Stomach (tissue), 8 donors: ENCODE measurements at regions not wholly inside any gene's neighbourhood (a gene's known extent, or its start where the extent isn't known, plus 50 kb on each side); places are given as distances from the start of the nearest gene placed in this dataset.

Experiments
- DNase-seq, 2 donors: peaks; one replicate each; pipeline versions ENCODE4 v3.0.0 to v3.0.0-alpha.2; 2013 to 2019
- H3K27ac ChIP-seq, 5 donors: fragments of 200-600 bp in 4 of 5; sonication (generic) in 4 of 5; one replicate each; pipeline ENCODE4 v1.5.1; 2013 to 2019; ENCODE audit warnings: mild to moderate bottlenecking in 1 of 5, moderate library complexity in 1 of 5
- H3K27me3 ChIP-seq, 3 donors: fragments of 200-600 bp; sonication (generic); one replicate each; pipeline ENCODE4 v1.5.1; 2017 to 2019; ENCODE audit warnings: mixed run types in 1 of 3
- H3K36me3 ChIP-seq, 4 donors: fragments of 200-600 bp; sonication (generic); 1 replicate in 3 of 4; 2 replicates in 1 of 4; pipeline ENCODE4 v1.5.1; 2016 to 2019
- H3K4me1 ChIP-seq, 4 donors: fragments of 200-600 bp; sonication (generic); one replicate each; pipeline ENCODE4 v1.5.1; 2016 to 2019
- H3K4me3 ChIP-seq, 4 donors: fragments of 200-600 bp; sonication (generic) in 3 of 4; one replicate each; pipeline ENCODE4 v1.5.1; 2016 to 2019; ENCODE audit warnings: mild to moderate bottlenecking in 1 of 4
- H3K9me3 ChIP-seq, 4 donors: fragments of 200-600 bp; sonication (generic); one replicate each; pipeline ENCODE4 v1.5.1; 2016 to 2019
- EP300 ChIP-seq: sonication (generic); formaldehyde crosslinking; IDR thresholded peaks from one replicate; pipeline ENCODE4 v1.6.1; 2017; ENCODE audit warnings: antibody characterized with exemption
- POLR2A ChIP-seq, 4 donors: fragments of 450-650 bp; IDR thresholded peaks; one replicate each; pipeline ENCODE4 v1.6.1; 2016; ENCODE audit warnings: antibody characterized with exemption in 4 of 4, control low read depth in 2 of 4, mild to moderate bottlenecking in 1 of 4, moderate library complexity in 1 of 4
- POLR2AphosphoS5 ChIP-seq, 3 donors: sonication (generic); formaldehyde crosslinking; IDR thresholded peaks; one replicate each; pipeline ENCODE4 v1.6.1; 2016; ENCODE audit warnings: antibody characterized with exemption in 3 of 3
- WGBS, 5 donors: extraction: QIAGEN DNeasy Blood & Tissue Kit in 3 of 5; methylation state at CpG; one replicate each; pipeline versions ENCODE4 v1.1.5 to v1.1.7; 2013 to 2018; 5-methylcytosine and 5-hydroxymethylcytosine counted together
- intact Hi-C: fragments of 100-400 bp; cut with DNase I; formaldehyde crosslinking; loops from one replicate; pipeline ENCODE4 v1.15.1; 2023; ENCODE audit warnings: low total_unique reads
- TF ChIP-seq, protein P1 (sequence below), 7 experiments: fragments of 450-650 bp in 4 of 7; fragments of 200-600 bp in 3 of 7; sonication (generic) in 3 of 7; IDR thresholded peaks; one replicate each; pipeline ENCODE4 v1.5.1; 2016 to 2019; ENCODE audit warnings: antibody characterized with exemption in 7 of 7, control low read depth in 2 of 7, mild to moderate bottlenecking in 1 of 7
- donor health status: healthy with polysubstance abuse.
- donor health status: Bipolar disorder and iron deficiency.
- donor health status: healthy.

DNA sequence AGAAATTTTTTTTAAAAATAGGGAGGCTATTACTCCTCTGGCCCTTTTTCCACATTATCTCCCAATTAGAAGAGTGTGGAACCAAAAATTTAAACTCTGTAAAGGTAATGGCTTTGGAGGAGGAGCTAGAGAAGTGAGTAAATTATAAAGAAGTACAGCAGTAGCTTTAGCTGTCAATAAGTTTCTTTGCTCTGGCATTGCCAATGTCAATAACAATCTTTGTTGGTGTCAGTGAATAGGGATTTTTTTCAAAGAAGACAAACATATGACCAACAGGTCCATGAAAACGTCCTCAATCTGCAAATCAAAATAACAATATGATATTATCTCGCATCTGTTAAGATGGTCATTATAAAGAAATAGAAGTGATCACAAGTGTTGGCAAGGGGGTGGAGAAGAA, 227.1 kb upstream of the MBL2 start:
- Histone ChIP-seq H3K4me3 (no peak overlapping the region), H3K36me3 (no peaks in the 10 kb centered on the region), H3K27ac (no peak overlapping the region), H3K9me3 (no peaks in the 10 kb centered on the region), H3K27me3 (no peaks in the 10 kb centered on the region), H3K4me1 (peaks cover 0 to 10% (median 5%) of the 10 kb centered on the region in 4 donors)
- DNase-seq: no peak
- no peak for TF ChIP-seq EP300
- TF ChIP-seq POLR2AphosphoS5 (IDR thresholded peaks at IDR 0.05): no peak
- TF ChIP-seq, protein P1, sequence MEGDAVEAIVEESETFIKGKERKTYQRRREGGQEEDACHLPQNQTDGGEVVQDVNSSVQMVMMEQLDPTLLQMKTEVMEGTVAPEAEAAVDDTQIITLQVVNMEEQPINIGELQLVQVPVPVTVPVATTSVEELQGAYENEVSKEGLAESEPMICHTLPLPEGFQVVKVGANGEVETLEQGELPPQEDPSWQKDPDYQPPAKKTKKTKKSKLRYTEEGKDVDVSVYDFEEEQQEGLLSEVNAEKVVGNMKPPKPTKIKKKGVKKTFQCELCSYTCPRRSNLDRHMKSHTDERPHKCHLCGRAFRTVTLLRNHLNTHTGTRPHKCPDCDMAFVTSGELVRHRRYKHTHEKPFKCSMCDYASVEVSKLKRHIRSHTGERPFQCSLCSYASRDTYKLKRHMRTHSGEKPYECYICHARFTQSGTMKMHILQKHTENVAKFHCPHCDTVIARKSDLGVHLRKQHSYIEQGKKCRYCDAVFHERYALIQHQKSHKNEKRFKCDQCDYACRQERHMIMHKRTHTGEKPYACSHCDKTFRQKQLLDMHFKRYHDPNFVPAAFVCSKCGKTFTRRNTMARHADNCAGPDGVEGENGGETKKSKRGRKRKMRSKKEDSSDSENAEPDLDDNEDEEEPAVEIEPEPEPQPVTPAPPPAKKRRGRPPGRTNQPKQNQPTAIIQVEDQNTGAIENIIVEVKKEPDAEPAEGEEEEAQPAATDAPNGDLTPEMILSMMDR (IDR thresholded peaks at IDR 0.05): no peak
- TF ChIP-seq POLR2A (IDR thresholded peaks at IDR 0.05): no peak
- intact Hi-C loops: no loop called here
- WGBS, 5 donors: 28 to 55% (median 44%) methylated on average over 2 of the region's 2 CpGs

DNA sequence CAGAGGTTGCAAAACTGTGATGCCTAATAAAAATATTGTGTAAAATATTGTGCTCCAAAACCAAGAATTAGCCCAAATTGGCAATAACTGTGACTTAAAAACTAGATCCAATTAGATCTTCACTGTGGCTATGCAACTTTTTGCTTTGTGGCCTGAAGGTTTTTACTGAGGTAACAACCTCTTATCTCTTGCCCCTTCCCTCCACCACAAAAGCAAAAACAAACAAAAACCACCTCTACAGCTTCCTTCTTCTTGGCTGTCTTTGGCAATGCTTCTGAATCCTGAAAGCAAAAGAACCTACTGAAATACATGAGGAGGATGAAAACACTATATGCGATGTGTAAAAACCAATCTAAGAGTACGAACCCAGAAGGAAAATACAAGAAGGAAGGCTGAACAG, 226.7 kb upstream of the MBL2 start:
- DNase-seq: no peak
- WGBS, 5 donors: 35 to 66% (median 49%) methylated on average over 2 of the region's 2 CpGs
- H3K27me3 ChIP-seq: no peaks in the 10 kb centered on the region
- TF ChIP-seq POLR2AphosphoS5 (IDR thresholded peaks at IDR 0.05): no peak
- TF ChIP-seq, protein P1 (IDR thresholded peaks at IDR 0.05): no peak
- TF ChIP-seq EP300: no peak
- no peak for TF ChIP-seq POLR2A (IDR thresholded peaks at IDR 0.05)
- H3K4me3 ChIP-seq: no peak overlapping the region
- H3K4me1 ChIP-seq: peaks cover 0 to 10% (median 5%) of the 10 kb centered on the region in 4 donors
- no peaks in the 10 kb centered on the region for H3K36me3 ChIP-seq
- intact Hi-C loops: no loop called here
- H3K9me3 ChIP-seq: no peaks in the 10 kb centered on the region
- H3K27ac ChIP-seq: no peak overlapping the region

DNA sequence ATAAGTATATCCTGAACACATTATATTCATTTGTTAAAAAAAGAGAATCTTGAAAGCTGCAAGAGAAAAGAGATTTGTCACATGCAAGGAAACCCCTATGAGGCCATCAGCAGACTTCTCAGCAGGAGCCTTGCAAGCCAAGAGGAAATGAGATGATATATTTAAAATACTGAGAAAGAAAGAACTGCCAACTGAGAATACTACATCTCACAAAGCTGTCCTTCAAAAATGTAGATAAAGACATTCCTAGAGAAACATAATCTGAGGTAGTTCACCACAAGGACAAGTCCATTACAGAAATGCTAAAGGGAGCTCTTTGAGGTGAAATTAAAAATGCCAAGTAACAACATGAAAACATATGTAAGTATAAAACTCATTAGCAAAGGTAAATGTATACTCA, 224.4 kb upstream of the MBL2 start:
- TF ChIP-seq, protein P1 (IDR thresholded peaks at IDR 0.05): no peak
- no peak for TF ChIP-seq EP300
- H3K36me3 ChIP-seq: no peaks in the 10 kb centered on the region
- DNase-seq: no peak
- H3K9me3 ChIP-seq: no peaks in the 10 kb centered on the region
- intact Hi-C loops: no loop called here
- H3K4me1 ChIP-seq: peaks cover 0 to 10% (median 5%) of the 10 kb centered on the region in 4 donors
- no peak overlapping the region for H3K4me3 ChIP-seq
- no peak overlapping the region for H3K27ac ChIP-seq
- H3K27me3 ChIP-seq: no peaks in the 10 kb centered on the region

DNA sequence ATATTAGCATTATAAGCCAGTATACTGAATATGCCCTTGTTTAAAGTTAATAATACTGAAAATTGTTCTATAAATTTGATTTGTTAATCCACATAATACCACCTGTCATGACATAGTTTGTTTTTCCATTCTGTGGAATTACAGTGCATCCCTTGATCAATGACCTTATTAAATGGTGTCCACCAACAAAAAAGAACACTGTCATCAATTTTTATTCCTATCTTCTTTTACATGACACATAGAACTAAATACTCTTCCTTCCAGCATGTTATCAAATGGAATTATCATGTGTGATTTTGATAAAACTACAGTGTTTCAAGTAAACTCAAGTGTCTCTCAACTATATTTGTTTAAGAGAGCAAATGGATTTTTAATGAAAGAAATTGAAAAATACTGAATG, 221.8 kb upstream of the MBL2 start:
- Histone ChIP-seq H3K4me3 (no peak overlapping the region), H3K36me3 (no peaks in the 10 kb centered on the region), H3K9me3 (no peaks in the 10 kb centered on the region), H3K4me1 (peaks cover 0 to 6% (median 2%) of the 10 kb centered on the region in 4 donors), H3K27me3 (no peaks in the 10 kb centered on the region), H3K27ac (no peak overlapping the region)
- no peak for TF ChIP-seq POLR2A (IDR thresholded peaks at IDR 0.05)
- no peak for TF ChIP-seq POLR2AphosphoS5 (IDR thresholded peaks at IDR 0.05)
- TF ChIP-seq, protein P1 (IDR thresholded peaks at IDR 0.05): no peak
- no peak for TF ChIP-seq EP300
- intact Hi-C loops: no loop called here
- no peak for DNase-seq

DNA sequence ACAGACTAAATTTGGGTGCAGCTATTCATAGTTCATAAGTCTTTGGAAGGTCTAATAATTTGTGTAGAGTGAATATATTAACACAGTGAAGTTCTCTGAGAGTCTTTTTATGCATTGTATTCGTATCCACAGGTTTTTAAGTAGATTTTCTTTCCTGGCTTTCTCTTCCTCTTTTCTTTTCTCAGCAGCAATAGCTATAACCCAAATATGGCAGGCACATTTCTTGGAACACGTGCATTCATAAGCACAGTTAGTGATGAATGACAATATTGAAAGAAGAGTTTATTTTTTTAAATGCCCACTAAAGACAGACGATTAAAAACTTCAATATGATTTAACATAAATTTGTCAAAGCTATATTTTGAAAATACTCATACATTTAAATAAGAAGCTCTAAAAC, 220.5 kb upstream of the MBL2 start:
- H3K36me3 ChIP-seq: no peaks in the 10 kb centered on the region
- H3K4me1 ChIP-seq: no peaks in the 10 kb centered on the region
- intact Hi-C loops: no loop called here
- no peak overlapping the region for H3K4me3 ChIP-seq
- H3K27ac ChIP-seq: no peak overlapping the region
- WGBS, 5 donors: 74 to 90% (median 77%) methylated on average over 3 of the region's 3 CpGs
- no peaks in the 10 kb centered on the region for H3K27me3 ChIP-seq
- no peaks in the 10 kb centered on the region for H3K9me3 ChIP-seq
- TF ChIP-seq EP300 (no peak), POLR2A (IDR thresholded peaks at IDR 0.05) (no peak), POLR2AphosphoS5 (IDR thresholded peaks at IDR 0.05) (no peak)
- TF ChIP-seq, protein P1 (IDR thresholded peaks at IDR 0.05): no peak
- DNase-seq: no peak
